Caki2 (cell line): ENCODE measurements at regions not wholly inside any gene's neighbourhood (a gene's known extent, or its start where the extent isn't known, plus 50 kb on each side); places are given as distances from the start of the nearest gene placed in this dataset.

Experiments
- DNase-seq: peaks from one replicate; pipeline ENCODE4 v3.0.0-alpha.2; 2015; ENCODE audit warnings: low read depth
- in situ Hi-C: cut with HindIII; loops from 2 replicates; pipeline ENCODE4 v1.10.0; 2016; ENCODE audit warnings: low sequenced_read_pairs, low pct_unique_long_range_greater_than_20kb, mixed read lengths

DNA sequence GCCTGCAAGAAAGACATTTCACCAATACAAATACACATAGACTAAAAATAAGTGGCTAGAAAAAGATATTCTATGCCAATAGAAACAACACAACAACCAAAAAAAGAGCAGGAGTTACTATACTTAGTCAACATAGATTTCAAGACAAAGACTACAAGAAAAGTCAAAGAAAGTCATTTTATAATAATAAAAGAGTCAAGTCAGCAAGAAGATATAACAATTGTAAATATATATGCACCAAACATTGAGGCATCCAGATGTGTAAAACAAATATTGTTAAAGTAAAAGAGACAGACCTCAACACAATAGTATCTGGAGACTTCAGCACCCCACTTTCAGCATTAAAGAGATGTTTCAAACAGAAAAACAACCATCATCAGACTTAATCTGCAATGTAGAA lies 104.6 kb downstream of the AMY1C start:
- no peak for DNase-seq
- in situ Hi-C loops: no loop called here

DNA sequence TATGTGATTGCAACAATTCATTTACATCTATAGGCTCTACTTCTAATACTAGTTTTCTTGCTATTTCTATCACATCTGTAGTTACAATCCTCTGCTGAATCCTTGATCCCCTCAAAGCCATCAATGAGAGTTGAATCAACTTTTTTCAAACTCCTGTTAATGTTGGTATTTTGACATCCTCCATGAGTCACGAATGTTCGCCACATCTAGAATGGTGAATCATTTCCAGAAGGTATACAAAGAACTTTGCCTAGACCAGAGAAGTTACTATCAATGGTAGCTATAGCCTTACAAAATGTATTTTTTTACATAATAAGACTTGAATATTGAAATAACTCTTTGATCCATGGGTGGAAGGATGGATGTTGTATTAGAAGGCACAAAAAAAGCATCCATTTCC lies 110.0 kb downstream of the AMY1C start:
- DNase-seq: no peak
- in situ Hi-C loops: no loop called here

DNA sequence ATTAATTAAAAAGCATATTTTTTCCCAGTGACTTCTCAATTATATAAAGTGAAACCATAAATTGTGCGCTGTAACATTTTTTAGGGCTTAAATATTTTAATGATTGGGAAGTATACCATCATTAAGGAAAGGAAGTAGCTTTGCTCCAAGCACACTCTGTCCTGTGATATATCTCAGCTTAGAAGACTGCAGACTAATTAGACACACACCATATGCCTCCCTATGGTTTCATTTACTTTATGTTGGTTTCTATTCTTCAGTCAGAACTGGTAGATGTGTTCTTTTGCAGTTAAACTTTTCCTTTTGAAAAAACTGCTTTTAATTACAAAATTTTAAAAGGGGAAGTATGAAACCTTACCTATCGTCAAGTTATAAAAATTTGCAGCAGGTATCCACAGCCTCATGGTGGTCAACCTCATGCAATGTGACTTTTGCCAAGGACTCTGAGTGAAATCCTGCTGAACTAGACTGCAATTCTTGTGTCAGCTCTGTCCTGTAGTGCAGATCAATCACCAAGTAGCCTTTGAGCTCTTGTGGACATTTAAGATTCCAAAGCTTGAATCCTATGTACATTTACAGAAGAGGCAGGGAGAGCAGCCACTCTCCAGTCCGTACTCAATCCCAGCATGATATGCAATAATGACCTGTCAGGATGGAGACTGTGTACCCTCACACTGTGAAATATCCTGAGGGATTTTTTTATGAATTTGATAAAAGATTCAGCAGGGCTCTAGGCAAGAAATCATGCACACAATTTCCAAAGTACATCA lies 149.1 kb downstream of the AMY1C start:
- in situ Hi-C loops: no loop called here
- DNase-seq: no peak

- DNase-seq: no peak
These were observed 150.3 kb downstream of the AMY1C start for GRCh38 chr1:103900005-103900404.

GRCh38 chr1:103901072-103901471 lies 151.4 kb downstream of the AMY1C start:
- in situ Hi-C loops: no loop called here
- no peak for DNase-seq

More at GRCh38 chr1:103900005-103900404, 150.3 kb downstream of the AMY1C start:
- in situ Hi-C loops: no loop called here

- no peak for DNase-seq
- in situ Hi-C loops: no loop called here
These were observed 155.7 kb downstream of the AMY1C start for GRCh38 chr1:103905363-103905762.

- DNase-seq: no peak
- in situ Hi-C loops: no loop called here
These were observed 161.8 kb downstream of the AMY1C start for GRCh38 chr1:103911450-103911849.

DNA sequence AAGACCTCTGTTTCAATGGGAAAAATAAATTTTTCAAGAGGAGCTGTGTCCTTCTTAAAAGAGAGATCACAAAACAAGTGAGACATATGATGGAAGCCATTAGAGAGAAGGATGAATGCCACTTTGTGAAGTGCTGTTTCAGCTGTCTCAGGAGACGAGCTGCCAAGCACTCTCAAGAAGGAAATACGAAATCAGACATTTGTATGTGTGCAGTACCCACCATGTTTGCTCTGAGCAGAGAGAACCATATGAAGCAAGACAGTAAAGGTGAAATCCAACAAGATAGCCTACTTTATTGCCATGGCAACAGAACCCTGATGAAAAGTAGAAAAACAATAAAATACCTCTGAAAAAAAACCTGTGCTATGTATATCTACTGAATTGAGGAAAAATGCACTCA lies 168.1 kb downstream of the AMY1C start:
- in situ Hi-C loops: no loop called here

GRCh38 chr1:103931891-103932290 lies 182.2 kb downstream of the AMY1C start:
- in situ Hi-C loops: no loop called here
- DNase-seq: no peak

More for the DNA sequence above, 168.1 kb downstream of the AMY1C start:
- DNase-seq: no peak

DNA sequence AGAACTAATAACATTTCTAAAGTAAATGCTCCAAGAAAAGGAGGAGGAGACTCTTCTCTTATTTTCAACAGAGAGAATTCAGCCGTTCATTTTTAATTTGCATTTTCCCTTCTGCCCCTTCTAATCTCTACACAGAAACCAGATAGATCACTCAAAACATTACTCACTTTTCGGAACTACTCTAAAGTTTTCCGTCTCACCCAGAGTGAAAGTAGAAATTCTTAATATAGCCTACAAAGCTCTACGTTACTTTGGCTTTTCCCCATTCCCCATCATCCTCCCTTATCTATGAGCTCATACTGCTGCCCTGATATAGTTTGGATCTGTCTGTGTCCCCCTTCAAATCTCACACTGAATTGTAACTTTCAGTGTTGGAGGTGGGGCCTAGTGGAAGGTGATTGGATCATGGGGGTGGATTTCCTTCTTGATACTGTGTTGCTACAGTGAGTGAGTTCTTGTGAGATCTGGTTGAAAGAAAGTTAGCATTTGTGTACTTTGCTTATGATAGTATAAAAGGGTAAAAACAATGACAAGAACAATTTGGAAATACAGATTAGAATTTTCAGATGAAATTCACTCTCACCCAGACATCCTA lies 188.2 kb downstream of the AMY1C start:
- in situ Hi-C loops: no loop called here
- DNase-seq: no peak

DNA sequence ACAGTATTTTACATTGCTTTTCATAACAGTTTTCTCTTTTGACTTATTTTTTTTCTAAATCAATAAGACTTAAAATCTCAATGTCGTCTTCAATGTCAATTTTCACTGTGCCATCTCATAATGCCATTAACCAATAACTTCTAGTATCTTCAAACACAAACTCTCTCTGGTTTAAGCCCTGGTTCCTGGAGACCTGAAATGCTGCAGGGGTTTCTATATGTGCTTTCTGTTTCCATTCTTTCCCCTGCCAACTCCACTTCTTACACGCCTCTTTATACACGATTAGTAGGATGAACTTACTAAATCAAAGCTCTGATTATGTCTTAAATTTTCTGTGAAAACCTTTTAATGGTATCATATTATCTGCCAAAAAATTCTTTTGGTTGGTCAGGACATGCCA lies 191.4 kb downstream of the AMY1C start:
- in situ Hi-C loops: no loop called here
- no peak for DNase-seq

DNA sequence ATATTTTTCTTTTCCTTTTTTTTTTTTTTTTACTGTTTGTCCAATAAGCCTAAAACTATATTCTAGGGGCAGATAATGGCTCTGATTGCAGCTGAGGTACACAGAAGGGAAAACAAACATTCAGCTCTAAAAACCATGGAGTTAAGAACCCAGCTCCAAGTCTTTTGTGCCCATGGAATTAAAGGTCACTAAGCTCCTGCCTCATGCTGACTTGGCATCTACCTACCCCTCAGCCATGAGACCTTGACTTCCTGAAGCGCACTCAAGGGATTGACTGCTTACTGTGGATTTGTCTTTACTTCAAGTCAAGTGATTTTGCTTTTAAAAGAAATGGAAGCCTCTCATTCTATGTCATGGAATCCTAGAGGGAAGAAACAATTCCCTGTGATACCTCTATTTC lies 192.3 kb downstream of the AMY1C start:
- DNase-seq: no peak
- in situ Hi-C loops: no loop called here

DNA sequence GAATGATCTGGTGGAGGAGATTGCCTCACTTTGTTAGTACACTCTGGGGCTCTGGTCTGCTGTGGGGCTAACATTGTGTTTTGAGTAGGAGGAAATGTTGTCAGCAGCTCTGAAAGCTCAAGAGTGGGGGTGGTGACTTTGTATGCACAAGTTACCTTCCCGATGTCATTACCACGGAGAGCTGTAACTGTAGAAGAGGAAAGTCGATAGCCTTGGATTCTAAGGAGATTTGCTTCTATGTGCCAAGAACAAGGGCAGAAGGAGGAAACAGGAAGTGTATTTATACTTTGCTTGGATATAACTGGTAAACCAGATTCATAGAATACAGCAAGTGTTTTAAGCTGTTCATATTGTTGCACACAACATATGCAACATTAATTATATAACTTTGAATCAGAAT lies 196.1 kb downstream of the AMY1C start:
- in situ Hi-C loops: no loop called here
- DNase-seq: no peak

- DNase-seq: no peak
- in situ Hi-C loops: no loop called here
These were observed 198.8 kb downstream of the AMY1C start for GRCh38 chr1:103948526-103948925.

DNA sequence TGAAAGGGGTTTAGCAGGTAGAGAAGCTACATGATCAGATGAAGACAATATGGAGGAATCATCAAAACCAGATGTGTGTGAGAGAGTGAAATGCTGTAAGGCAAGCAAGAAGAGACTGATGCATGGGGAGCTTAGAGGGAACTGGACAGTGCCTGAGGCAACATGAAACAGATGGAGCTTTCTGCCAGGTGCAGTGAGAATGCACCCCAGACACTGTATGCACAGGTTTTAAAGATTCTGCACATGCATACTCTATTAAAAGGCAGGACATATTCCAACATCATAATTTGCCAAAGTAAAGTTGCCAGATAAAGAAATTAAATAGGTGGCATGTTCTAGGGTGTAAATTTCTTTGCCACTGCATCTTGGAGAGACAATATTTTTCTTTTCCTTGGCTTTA lies 200.1 kb downstream of the AMY1C start:
- DNase-seq: no peak
- in situ Hi-C loops: no loop called here

GRCh38 chr1:103953386-103953785 lies 203.7 kb downstream of the AMY1C start:
- in situ Hi-C loops: no loop called here
- DNase-seq: no peak

- in situ Hi-C loops: no loop called here
- no peak for DNase-seq
These were observed 209.0 kb downstream of the AMY1C start for GRCh38 chr1:103958699-103959098.

DNA sequence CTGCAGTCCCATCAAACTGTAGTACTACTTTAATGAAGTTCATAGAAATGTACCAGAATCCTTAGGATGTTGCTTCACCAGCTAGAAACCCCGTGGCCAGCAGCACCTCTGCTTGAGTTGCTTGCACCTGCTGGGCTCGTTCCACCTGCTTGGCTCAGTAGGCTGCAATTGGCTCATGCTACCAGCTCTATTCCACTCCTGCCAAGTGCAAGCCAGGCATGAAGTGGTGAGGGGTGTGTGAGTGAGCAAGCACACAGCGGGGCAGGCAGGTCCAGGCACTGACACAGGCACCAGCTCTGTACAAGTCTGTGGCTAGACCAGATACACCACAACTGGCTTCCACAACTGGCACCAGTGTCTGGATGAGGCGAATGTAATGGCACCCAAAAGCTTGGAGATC lies 209.9 kb downstream of the AMY1C start:
- in situ Hi-C loops: no loop called here

GRCh38 chr1:103960045-103960444 lies 210.3 kb downstream of the AMY1C start:
- in situ Hi-C loops: no loop called here
- no peak for DNase-seq

More for the DNA sequence above, 209.9 kb downstream of the AMY1C start:
- DNase-seq: no peak

GRCh38 chr1:103960710-103961109 lies 211.0 kb downstream of the AMY1C start:
- DNase-seq: no peak
- in situ Hi-C loops: no loop called here
